GM19328 (cell line): ENCODE measurements at regions not wholly inside any gene's neighbourhood (a gene's known extent, or its start where the extent isn't known, plus 50 kb on each side); places are given as distances from the start of the nearest gene placed in this dataset.
"Not testable (repeated sequence)": the region's sequence is repeated elsewhere in the genome, so short reads cannot be mapped to it uniquely, and the experiment has no call there.

Source experiments
- ATAC-seq: cut with Tn5 transposase; IDR thresholded peaks from one replicate; pipeline ENCODE4 v1.9.1; 2021; ENCODE audit warnings: mild to moderate bottlenecking, moderate library complexity; ENCODE audit not compliant: unreplicated experiment

DNA sequence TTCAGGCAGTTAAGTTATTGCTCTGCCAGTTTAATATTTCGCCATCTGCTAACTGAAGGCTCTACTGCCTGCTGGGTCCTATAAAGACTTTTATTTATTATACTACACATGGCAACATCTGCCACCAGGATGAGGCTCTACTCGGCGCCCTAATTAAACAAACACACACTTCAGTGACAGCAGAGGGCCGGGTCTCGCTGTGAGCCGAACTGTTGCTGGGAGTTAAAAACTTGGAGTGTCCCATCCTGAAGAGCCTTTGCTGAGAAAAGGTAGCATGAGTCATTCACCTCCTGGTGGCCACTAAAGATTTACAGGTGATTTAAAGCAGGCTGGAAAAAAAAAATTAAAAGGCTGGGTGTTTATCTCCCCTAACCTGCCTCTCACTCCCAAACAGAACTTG is 183.7 kb downstream of the NPIPA8 start:
- ATAC-seq, result not testable (repeated sequence)

DNA sequence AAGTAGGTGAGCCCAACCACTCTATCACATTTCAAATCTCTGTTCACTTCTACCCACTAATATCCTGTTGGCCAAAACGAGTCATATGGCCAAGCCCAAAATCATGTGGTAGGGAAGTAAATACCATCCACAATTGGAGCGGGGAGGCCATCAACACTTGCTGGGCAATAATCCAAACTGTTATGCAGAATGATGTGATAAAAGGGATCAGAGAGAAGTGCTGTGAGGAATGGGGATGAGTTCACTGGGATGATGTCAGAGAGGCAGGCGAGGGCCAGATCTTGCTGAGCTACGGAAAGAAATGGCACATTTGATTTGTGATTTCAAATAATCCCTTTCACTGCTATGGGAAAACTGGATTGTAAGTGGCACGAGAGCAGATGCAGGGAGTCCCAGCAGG is 188.4 kb downstream of the NPIPA8 start:
- ATAC-seq, result not testable (repeated sequence)

DNA sequence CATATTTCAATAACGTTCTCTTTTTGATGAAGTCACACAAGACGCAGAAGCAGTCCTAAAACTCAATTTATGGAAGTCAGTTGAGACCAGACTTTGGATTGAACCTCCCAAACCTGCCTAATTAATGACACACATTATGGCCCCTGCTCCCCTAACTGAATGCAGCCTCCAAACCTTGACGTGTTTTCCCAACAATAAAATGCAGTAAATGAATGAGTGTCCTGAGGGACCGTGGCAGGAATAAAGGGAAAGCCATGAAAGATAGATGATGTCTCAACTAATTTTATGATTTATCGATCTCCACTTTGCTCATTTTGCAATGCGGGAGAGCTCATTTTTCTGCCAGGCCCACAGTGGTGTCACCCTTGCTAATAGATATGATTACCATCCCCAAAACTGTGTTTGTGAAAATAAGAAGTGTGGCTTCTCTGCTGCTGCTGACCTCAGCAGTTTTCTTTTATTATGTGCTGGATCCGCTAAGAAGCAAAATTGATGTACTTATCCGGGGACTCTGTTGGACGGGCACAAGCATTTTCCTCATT is 189.9 kb downstream of the NPIPA8 start:
- not testable (repeated sequence) for ATAC-seq

DNA sequence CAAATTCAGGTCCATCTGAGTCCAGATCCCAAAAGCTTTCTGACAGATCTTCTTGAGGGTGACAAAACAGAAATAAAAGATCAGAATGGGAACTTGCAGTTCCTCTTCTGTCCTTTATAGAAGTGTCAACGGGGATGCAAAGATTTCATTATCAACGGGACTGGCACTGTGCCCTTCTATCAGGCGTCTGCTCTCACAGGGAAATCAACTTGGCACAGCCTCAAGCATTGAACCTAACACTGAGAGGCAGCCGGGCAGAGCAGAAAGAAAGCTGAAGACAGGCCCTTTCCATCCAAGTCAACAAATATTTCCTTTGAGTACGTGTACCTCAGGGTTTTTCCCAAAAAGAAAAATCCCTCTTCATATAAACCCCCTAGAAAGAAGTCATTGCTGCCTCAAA is 194.5 kb downstream of the NPIPA8 start:
- ATAC-seq, result not testable (repeated sequence)

DNA sequence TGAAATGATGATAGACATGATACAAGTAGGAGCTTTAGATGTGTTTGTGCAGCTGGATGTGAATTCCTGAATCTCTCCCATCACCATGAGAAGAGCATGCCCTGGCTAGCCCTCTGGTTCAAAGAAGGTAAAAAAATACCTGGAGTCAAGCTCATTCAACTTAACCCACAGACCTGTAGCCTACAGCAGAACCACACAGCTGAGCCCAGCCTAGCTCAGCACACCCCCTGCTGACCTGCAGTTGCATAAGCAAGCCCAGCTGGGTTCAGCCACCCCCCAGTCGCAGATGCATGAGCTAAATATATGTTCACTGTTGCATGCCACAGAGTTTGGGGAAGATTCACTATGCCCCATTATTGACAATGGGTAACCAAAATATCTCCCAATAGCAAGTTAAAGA is 200.2 kb downstream of the NPIPA8 start:
- not testable (repeated sequence) for ATAC-seq

DNA sequence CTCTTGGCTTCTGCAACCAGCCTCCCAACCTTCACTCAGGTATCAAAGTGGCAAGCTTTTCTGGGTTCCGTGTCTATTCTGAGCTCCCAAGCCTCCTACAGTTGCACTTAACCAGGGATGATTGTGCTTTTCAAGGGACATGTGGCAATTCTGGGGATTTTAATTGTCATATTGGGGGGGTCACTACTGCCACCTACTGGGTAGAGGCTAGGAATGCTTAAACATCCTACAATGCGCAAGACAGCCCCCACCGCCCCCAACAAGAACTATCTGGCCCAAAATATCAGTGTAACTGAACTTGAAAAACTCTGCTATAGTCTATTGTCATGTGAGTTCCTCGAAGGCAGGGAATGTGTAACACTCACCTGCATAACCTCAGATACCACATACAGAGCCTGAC is 201.5 kb downstream of the NPIPA8 start:
- ATAC-seq, result not testable (repeated sequence)

DNA sequence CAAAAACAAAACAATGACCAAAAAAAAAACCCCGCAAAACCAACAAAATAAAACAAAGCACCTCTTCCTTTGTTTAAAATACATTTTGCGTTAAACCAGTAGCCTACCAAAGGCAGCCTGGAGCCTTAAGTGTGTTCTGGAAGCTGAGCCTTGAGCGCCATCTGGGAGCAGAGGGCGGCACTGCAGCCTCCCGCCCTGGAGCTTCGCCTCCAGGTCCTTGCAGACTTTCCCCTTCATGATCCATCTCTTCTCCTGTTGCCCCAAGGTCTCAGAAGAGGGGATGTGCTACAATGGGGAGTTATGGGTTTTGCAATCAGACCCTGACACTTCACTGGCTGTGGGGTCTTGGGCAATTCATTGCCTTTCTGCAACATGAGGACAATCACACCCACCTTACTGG is 204.9 kb downstream of the NPIPA8 start:
- ATAC-seq, result not testable (repeated sequence)

DNA sequence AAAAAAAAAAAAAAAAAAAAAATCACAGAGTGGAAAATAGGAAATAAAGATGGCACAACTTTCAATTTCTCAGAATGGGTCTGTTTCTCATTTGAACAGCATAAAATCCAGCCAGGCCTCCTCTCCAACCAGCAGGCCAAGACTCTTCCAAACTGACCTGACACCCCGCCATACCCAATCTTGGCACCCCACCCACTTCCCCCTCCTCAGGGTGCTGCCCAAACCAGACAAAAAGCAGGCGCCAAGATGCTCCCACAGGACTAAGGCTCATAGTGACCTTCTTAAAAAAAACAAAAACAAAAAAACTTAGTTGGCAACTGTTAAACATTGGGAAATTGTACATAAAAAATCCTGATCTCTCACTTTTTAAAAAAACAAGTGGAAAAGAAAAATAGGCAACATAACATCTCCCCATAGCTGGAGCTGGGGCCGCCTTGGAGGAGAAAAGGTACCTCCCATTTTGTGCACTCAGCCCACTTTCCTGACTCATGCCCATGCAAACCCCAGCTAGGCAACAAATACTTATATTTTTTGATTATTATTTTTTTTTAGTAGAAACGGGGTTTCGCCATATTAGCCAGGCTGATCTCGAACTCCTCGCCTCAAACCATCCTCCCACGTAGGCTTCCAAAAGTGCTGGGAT is 205.9 kb downstream of the NPIPA8 start:
- not testable (repeated sequence) for ATAC-seq

DNA sequence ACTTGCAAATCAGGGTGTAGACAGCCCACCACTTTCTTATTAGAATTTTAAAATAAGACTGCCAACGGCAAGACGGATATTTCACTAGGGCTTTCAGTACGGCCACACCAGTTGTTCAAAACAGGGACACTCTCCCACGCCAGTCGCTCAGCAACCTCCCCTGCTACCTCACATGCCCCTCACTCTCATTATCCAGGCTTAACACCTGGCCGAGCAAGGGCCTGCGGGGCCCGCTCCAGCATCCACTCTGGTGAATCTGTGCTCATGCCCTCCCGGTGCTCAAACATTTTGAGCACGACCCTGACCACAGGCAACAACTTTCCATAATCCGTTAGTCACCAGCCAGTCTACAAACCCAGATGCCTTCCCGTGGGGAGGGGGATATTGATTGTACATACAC is 209.5 kb downstream of the NPIPA8 start:
- ATAC-seq, result not testable (repeated sequence)

DNA sequence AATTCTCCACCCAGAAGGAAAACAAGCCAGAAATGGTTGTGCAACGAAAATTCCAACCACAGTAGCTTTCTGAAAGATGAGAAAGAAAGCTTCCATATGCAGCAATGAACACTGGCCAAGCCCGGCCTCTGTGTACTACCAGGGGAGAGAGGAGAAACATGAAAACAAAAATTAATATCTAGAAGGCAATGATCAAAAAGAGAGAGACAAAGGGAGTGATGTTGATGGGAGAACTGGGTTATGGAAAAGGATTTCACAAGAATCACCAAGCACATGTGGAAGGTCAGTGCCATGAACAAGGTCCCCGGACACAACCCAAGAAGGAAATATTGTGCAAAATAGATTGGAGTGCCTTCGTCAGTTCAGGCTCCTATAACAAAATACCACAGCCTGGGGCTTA is 217.4 kb downstream of the NPIPA8 start:
- ATAC-seq, result not testable (repeated sequence)

DNA sequence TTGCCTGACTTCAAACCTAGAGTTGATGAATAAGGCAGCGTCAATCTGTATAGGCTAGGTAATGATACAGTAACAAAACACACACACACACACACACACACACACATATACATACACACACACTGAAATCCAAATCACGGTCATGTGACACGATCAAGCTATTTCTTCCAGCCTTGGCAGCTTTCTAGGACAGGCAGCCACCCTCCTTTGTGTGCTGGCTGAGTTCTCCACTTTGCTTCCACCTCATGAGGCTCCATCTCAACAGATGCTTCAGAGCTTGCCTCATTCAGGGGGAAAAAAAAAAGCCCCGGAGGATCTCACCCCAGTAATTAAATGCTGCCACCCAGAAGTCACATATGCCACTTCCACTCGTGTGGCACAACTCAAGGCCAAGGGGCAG is 217.9 kb downstream of the NPIPA8 start:
- ATAC-seq, result not testable (repeated sequence)

DNA sequence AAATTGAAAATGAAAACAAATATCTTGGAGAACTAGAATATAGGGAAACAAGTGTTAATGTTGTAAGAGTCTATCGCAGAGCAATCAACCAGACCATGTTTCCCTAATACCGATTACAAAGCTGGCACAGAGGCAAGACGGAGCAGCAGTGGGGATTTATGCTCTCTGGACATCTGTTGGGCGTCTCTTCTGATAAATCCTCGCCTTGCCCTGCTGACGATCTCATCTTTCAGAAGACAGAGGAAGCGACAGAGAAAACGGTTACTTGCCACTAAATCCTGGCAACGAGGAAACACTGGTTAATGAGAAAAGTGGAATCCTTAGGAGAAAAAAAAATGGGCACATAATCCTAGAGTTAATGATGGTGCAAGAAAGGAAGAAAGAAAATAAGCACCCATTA is 218.5 kb downstream of the NPIPA8 start:
- ATAC-seq, result not testable (repeated sequence)

DNA sequence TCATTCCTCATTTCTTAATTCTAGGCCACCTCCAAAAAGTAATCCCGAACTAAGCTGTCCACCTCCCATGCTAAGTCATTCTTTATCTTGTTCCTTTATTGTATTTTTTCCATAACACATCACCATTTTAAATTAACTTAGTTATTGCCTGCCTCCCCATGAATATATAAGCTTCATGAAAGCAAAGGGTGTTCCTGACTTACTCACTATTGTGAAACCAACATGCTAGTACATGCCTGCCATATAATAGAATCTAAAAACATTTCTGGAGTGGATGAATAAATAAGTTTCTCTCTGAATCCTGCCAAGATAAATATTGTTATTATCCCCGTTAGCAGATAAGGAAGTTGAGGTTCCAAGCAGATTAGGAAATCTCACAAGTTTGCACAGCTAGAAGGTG is 232.1 kb downstream of the NPIPA8 start:
- ATAC-seq, result not testable (repeated sequence)

DNA sequence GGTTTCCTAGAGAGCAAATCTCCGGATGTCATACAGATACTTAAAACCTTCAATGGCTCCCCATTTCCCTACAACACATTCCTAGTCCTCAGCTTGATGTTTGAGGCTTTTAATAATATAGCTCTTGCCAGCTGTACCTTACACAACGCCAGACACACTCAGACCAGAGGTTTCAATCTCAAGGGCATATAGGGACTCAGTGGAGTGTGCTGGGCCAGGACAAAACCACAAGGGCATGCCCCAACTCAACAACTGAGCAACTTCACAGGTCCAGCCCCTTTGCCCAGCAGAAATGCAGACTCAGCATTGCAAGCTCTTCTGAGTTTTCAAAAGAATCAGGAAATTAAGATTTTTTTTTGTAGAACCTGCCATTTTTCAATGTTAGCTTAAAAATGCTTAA is 235.5 kb downstream of the NPIPA8 start:
- not testable (repeated sequence) for ATAC-seq

DNA sequence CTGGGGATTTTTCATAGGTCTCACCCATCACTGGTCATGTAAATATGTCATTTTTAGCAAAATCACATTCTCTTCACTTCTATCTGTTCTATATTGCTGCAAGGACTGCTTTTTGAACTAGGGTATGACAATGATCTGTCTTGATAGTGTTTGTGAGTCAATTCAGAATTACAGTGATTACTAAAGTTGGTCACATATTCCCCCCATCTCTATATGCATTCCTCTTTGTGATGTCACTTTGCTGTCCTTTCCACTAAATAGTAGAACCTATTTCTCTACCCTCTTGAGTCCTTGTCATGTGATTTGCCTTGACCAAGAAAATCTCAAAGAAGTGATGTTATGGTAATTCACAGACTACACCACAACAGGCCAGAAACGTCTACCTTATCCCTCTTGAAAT is 243.9 kb downstream of the NPIPA8 start:
- ATAC-seq, result not testable (repeated sequence)

DNA sequence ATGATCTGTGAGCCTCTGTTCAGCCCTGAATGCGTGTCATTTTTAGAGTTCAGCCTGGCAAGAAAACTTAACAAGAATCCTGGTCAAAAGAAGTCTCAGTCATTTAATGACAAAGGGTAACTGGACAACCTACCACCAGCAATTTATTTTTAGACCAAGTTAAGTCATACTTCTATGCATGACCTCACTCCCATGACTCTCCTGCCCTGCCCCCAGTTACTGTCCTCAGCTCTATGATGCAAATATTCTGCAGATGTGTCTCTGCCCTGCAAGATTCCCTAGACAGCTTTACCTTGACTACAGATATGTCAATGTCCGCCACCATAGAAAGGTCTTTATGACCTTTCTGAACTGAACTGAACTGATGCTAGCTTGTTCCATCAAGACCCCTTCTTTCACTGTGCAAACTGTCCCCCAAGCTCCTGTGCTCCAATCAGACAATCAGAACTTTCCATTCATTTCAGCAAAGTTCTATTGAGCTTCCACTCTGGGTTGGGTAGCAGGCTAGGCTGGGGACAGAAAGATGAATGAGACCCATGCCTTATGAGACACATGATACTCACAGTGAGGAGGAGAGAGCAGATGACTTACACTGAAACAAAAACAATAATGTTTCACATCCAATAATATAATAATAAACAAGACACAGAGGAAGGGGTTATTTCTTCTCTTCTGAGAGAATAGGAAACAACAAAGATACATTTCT is 255.7 kb downstream of the NPIPA8 start:
- not testable (repeated sequence) for ATAC-seq

DNA sequence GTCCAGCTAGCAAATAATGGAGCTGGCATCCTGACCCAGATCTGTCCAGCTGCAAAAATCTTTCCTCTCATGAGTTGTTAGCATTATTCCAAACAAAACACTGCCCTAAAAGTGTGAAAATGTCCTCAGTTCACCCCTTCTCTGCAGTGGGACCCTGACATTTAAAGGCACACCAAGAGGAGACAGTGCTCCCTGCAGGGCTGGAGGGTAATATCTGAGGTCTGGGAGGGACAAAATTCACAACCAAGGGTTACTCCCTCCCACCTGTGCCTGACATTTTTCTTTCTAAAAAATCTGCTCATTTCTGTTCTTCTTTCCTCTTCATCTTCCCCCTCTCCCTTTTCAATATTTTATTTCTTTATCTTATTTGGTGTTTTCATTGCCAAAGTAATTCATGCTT is 258.6 kb downstream of the NPIPA8 start:
- ATAC-seq, result not testable (repeated sequence)

DNA sequence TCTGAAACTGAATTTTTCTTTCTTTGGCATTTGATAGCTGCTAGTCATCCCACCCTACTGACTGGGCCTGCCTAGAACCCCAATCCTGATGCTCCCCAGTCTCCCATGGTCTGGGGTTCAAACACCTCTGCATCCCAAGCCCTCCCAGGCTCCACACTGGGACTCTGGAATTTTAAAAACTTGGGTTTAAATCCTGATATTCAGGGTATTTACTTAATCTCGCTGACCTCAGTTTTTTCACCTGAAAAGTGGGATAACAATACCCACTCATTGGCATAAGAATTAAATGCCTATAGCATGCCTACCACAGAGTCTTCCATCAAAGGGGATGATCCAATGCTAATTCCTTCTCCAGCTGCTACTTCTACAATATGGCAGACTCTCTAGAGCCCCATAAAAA is 264.4 kb downstream of the NPIPA8 start:
- ATAC-seq, result no peak

DNA sequence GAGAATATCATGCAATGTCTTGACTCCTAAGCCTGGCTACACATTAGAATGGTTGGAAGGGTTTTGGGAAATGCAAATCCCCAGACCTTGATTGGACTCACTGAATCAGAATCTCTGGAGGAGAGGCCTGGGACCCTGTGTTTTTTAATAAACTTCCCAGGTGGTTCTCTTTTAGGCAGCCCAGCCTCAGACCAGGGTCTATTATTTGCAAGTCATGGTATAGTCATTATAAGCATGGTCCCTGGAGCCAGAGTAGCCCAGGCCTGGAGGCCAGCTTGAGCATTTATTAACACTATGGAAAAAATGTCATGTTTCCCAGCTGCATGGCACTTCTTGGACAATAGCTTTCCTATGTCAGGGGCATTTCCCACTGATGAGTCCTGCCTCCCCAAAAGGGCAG is 266.9 kb downstream of the NPIPA8 start:
- no peak for ATAC-seq

DNA sequence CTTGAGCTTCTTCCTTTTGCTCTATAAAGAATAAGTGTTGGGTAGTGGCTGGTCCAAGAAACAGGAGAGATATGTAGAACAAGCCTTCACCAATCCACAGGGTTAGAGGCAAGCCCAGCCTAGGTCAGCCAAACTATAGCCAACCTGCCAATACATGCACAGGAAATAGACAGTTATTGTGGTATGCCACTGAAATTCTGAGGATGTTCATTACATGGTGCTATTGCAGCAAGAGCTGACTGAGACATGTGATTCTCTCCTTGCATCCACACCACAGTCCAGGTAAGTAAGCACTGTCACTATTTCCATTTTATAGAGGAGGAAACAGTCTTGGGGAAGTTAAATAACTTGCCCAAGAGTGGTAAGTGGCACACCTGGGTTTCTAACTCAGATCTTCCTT is 268.1 kb downstream of the NPIPA8 start:
- ATAC-seq, result no peak

DNA sequence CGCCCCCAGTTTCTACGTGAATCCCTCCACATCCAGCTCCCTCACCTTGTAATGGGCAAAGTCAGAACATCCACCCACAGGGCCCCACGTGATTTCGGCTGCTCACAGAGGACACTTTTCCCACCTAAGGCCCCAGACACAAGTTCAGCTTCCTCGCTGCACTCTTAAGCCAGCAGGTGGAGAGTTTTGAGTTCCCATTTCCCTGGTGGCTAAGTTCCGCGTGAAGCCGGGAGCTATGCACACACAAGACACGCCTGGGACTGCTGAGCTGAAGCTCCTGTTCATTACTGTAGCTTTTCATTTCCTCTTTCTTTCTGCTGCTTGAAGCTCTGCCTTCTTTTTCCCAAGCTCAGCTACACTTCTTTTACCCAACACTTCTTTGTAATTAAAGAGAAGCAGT is 273.8 kb downstream of the NPIPA8 start:
- ATAC-seq, result no peak

DNA sequence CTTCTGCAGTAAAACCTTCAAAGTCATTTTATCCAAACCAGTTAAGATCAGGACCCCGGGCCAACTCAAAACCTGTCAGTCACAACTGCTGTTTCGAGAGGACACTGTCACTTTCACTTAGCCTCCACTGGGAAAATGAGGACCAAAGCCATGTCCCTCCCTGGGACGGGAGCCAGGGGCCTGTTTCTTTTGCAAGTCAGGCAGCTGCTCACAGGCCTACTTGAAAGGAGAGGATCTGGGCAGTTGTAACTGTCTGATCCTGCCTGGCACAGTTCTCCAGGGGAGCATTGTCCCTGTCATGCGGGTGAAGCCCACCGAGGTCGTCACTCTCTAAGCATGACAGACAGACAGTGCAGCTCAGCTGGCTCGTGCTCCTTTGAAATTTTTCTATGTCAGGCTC is 276.2 kb downstream of the NPIPA8 start:
- ATAC-seq, result no peak
